Neutrophil (primary cell): ENCODE measurements at regions not wholly inside any gene's neighbourhood (a gene's known extent, or its start where the extent isn't known, plus 50 kb on each side); places are given as distances from the start of the nearest gene placed in this dataset.

Experiments
- H3K27ac ChIP-seq: fragments of 200-600 bp; sonication (generic); 2 replicates; pipeline ENCODE4 v1.5.1; 2016; ENCODE audit warnings: mild to moderate bottlenecking, moderate library complexity
- H3K27me3 ChIP-seq: fragments of 200-600 bp; sonication (generic); 2 replicates; pipeline ENCODE4 v1.6.0; 2016; ENCODE audit warnings: mild to moderate bottlenecking
- H3K36me3 ChIP-seq: fragments of 200-600 bp; sonication (generic); 2 replicates; pipeline ENCODE4 v1.5.1; 2017
- H3K4me1 ChIP-seq, 2 experiments: fragments of 200-600 bp in 1 of 2; sonication (generic) in 1 of 2; 1 replicate in 1 of 2; 2 replicates in 1 of 2; pipeline versions ENCODE4 v1.5.1 to v1.6.1; 2013 to 2016; ENCODE audit warnings: low read depth in 1 of 2, low read length in 1 of 2, mild to moderate bottlenecking in 1 of 2, moderate library complexity in 1 of 2; ENCODE audit not compliant: control insufficient read depth in 1 of 2, insufficient read depth in 1 of 2
- H3K4me3 ChIP-seq, 2 experiments: fragments of 200-600 bp in 1 of 2; sonication (generic) in 1 of 2; 1 replicate in 1 of 2; 2 replicates in 1 of 2; pipeline ENCODE4 v1.5.1; 2013 to 2016; ENCODE audit warnings: low read depth in 1 of 2, low read length in 1 of 2, mild to moderate bottlenecking in 1 of 2, moderate library complexity in 1 of 2
- H3K9me3 ChIP-seq: fragments of 200-600 bp; sonication (generic); 2 replicates; pipeline ENCODE4 v1.5.1; 2016
- TF ChIP-seq, protein P1 (sequence below): fragments of 200-600 bp; sonication (generic); IDR thresholded peaks from 2 replicates; pipeline ENCODE4 v1.5.1; 2016; ENCODE audit warnings: antibody characterized with exemption

DNA sequence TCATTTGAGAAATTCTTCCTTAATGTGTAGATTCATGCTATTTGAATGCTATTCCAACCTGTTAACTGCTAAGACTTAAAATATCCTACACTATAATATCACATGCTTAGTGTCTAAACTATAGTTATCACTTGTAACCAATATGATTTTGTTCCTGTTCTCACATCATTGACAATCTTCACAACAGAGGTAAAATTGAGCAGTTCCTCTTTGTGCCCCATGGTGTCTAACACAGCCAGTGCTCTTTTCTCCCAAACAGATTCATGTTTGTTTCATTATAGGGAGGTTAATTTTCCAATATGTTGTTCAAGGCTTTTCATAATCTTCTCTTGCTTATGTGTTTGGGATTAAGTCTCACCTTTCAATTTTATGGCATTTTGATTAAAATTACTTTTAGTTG is 591.1 kb downstream of the ZPLD1 start:
- H3K9me3 ChIP-seq = no peaks in the 10 kb centered on the region
- H3K36me3 ChIP-seq = no peaks in the 10 kb centered on the region
- H3K27me3 ChIP-seq = no peaks in the 10 kb centered on the region
- H3K4me3 ChIP-seq = no peak overlapping the region
- TF ChIP-seq, protein P1, sequence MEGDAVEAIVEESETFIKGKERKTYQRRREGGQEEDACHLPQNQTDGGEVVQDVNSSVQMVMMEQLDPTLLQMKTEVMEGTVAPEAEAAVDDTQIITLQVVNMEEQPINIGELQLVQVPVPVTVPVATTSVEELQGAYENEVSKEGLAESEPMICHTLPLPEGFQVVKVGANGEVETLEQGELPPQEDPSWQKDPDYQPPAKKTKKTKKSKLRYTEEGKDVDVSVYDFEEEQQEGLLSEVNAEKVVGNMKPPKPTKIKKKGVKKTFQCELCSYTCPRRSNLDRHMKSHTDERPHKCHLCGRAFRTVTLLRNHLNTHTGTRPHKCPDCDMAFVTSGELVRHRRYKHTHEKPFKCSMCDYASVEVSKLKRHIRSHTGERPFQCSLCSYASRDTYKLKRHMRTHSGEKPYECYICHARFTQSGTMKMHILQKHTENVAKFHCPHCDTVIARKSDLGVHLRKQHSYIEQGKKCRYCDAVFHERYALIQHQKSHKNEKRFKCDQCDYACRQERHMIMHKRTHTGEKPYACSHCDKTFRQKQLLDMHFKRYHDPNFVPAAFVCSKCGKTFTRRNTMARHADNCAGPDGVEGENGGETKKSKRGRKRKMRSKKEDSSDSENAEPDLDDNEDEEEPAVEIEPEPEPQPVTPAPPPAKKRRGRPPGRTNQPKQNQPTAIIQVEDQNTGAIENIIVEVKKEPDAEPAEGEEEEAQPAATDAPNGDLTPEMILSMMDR = no peak
- no peak overlapping the region for H3K27ac ChIP-seq
- no peaks in the 10 kb centered on the region for H3K4me1 ChIP-seq

DNA sequence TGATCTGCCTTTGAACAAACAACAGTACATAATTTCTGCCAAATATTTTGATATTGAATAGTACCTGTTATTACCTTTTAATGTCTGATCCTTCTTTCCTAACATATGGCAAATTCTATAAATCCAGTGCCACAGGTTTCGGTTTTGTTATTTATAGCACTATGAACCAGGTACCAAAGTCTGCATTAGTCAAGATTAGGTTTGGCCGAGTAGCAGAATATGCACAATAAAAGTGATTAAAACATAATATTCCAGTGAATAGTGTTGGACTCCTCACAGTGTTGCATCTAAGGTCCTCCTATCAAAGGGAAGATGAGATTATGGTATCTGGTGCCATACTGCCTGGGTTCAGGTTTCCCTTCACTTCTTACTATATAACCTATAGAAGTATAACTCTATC is 599.0 kb downstream of the ZPLD1 start:
- TF ChIP-seq, protein P1 = no peak
- Histone ChIP-seq H3K27ac (no peak overlapping the region), H3K4me1 (no peaks in the 10 kb centered on the region), H3K36me3 (no peaks in the 10 kb centered on the region), H3K4me3 (no peak overlapping the region), H3K9me3 (no peaks in the 10 kb centered on the region), H3K27me3 (no peaks in the 10 kb centered on the region)

DNA sequence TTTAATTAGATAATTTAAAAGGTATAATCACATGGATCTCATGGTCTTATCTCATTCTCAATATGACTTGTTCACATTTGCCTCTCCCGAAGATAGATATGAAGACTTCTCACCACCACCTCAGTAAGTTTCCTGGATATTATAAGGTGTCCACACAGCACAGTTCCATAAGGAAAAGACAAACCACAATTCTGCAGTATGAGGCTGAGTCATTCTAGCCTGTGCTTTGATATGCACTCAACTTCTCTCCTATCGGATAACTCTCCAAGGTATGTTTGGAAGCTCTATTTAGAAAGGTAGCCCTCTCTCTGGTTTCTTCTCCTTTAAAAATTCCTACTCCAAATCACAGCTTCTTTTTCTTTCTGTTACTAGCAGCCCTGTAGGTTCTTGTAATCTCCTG is 612.8 kb downstream of the ZPLD1 start:
- Histone ChIP-seq H3K36me3 (no peaks in the 10 kb centered on the region), H3K4me1 (peaks cover 0 to 11% of the 10 kb centered on the region in 2 experiments), H3K4me3 (no peak overlapping the region), H3K27ac (no peak overlapping the region), H3K27me3 (no peaks in the 10 kb centered on the region), H3K9me3 (no peaks in the 10 kb centered on the region)
- TF ChIP-seq, protein P1 = no peak

DNA sequence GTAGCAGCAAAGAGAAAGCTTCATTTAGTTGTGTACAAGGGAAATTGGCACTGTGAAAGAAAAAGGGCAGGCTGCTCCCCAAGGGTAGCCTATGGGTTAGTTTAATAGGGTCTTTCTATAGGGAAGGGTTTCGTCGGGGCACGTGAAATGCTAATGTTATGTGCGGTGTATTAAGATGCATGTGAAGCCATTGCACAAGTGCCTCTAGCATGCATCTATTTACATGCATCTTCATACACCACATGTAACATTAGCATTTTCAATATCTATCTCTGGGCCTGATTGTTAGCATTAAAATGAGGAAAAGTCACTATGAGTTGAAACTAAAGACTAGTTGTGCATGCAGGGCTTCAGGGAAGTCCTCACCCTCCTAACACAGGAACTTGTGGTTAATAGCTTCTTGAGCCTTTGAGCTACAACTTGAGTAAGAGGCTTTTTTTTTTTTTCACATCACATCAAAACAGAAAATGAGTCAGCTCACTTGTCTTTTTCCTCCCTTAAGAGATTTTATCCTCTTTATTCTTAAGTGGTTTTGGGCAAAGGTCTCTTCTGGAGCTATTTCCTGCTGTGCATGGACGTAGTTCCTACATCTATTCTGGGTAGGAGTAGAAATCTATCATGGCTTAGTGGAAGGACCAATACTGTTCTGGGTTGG is 613.4 kb downstream of the ZPLD1 start:
- Histone ChIP-seq H3K36me3 (no peaks in the 10 kb centered on the region), H3K9me3 (no peaks in the 10 kb centered on the region), H3K27ac (no peak overlapping the region), H3K27me3 (no peaks in the 10 kb centered on the region), H3K4me1 (peaks cover 0 to 16% of the 10 kb centered on the region in 2 experiments), H3K4me3 (no peak overlapping the region)
- TF ChIP-seq, protein P1 = no peak

DNA sequence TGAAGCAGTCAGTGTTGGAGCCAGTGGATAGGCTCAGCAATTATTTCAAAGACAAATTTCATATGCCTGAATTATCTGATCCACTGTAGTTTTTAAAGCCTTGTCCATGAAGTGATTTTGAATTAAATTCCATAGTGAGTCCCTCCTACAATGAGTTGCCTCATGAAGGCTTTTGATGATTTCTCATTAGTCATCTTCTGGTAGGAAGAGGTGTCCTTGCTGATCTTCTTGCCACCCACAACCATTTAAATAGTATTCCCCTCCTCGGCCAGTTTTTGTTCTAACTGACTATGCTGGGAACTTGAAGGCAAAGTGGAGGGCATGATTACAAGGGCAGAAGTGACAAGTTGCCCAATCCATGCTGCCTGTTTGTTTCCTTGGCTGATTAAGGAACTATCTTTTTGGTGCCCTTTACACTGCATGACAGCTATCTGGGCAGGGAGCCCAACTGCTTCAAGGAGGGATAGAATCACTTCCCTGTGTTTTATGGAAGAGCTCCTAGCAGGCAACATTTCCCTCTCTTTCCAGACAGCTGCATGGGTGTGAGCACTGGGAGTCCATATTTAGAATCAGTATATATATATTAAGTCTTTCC is 617.5 kb downstream of the ZPLD1 start:
- no peaks in the 10 kb centered on the region for H3K36me3 ChIP-seq
- no peaks in the 10 kb centered on the region for H3K27me3 ChIP-seq
- TF ChIP-seq, protein P1 = no peak
- H3K4me1 ChIP-seq = peaks cover 0 to 16% of the 10 kb centered on the region in 2 experiments
- H3K9me3 ChIP-seq = no peaks in the 10 kb centered on the region
- no peak overlapping the region for H3K4me3 ChIP-seq
- no peak overlapping the region for H3K27ac ChIP-seq
